Loucy (cell line): ENCODE measurements at regions not wholly inside any gene's neighbourhood (a gene's known extent, or its start where the extent isn't known, plus 50 kb on each side); places are given as distances from the start of the nearest gene placed in this dataset.

ENCODE experiments used
- EZH2phosphoT487 ChIP-seq: fragments of 200-600 bp; IDR thresholded peaks from 2 replicates; pipeline ENCODE4 v1.6.1; 2018; ENCODE audit warnings: antibody characterized with exemption, mild to moderate bottlenecking, moderate library complexity, borderline replicate concordance
- TF ChIP-seq, protein P1 (sequence below): fragments of 200-600 bp; sonication (generic); conservative IDR thresholded peaks from 2 replicates; pipeline ENCODE4 v1.5.1; 2014; ENCODE audit warnings: mild to moderate bottlenecking, antibody characterized with exemption, low read length

DNA sequence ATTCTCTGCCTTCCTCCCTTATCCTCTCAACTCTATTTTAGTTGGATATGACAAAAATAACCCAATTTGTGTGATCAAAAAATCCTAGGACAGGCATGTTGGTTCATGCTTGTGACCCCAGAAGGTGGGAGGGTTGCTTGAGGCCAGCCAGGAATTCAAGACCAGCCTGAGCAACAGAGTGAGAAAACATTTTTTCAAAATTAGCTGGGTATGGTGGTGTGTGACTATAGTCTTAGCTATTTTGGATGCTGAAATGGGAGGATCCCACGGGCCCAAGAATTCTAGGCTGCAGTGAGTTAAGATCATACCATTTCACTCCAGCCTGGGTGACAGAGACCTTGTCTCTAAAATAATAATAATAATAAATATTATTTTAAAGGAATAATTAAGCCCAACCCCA, 1383.1 kb upstream of the ADGRL2 start:
- TF ChIP-seq, protein P1, sequence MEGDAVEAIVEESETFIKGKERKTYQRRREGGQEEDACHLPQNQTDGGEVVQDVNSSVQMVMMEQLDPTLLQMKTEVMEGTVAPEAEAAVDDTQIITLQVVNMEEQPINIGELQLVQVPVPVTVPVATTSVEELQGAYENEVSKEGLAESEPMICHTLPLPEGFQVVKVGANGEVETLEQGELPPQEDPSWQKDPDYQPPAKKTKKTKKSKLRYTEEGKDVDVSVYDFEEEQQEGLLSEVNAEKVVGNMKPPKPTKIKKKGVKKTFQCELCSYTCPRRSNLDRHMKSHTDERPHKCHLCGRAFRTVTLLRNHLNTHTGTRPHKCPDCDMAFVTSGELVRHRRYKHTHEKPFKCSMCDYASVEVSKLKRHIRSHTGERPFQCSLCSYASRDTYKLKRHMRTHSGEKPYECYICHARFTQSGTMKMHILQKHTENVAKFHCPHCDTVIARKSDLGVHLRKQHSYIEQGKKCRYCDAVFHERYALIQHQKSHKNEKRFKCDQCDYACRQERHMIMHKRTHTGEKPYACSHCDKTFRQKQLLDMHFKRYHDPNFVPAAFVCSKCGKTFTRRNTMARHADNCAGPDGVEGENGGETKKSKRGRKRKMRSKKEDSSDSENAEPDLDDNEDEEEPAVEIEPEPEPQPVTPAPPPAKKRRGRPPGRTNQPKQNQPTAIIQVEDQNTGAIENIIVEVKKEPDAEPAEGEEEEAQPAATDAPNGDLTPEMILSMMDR: no peak
- no peak for TF ChIP-seq EZH2phosphoT487
